Neural cell (in vitro differentiated cells): ENCODE measurements at regions not wholly inside any gene's neighbourhood (a gene's known extent, or its start where the extent isn't known, plus 50 kb on each side); places are given as distances from the start of the nearest gene placed in this dataset.

Source experiments
- H2AFZ ChIP-seq: fragments of 200-600, 300-800 bp; sonication (generic), shearing (Covaris generic); 2 replicates; pipeline ENCODE4 v1.6.0; 2014; ENCODE audit warnings: low read depth, mild to moderate bottlenecking, antibody characterized with exemption, low read length, moderate library complexity
- H3F3A ChIP-seq: fragments of 200-600 bp; shearing (Covaris generic); 2 replicates; pipeline ENCODE4 v1.6.1; 2016; ENCODE audit warnings: mild to moderate bottlenecking, moderate library complexity, mixed read lengths, antibody characterized with exemption, low read length; ENCODE audit not compliant: insufficient read depth, poor library complexity, severe bottlenecking
- H3K27ac ChIP-seq: fragments of 200-600, 300-800 bp; sonication (generic), shearing (Covaris generic); 2 replicates; pipeline ENCODE4 v1.5.1; 2014; ENCODE audit warnings: mild to moderate bottlenecking, low read length, moderate library complexity
- H3K27me3 ChIP-seq: fragments of 300-800, 200-600 bp; sonication (generic), shearing (Covaris generic); 2 replicates; pipeline ENCODE4 v1.6.0; 2014; ENCODE audit warnings: mild to moderate bottlenecking, low read depth, low read length, moderate library complexity; ENCODE audit not compliant: insufficient read depth
- H3K36me3 ChIP-seq: fragments of 300-800, 200-600 bp; sonication (generic), shearing (Covaris generic); 2 replicates; pipeline ENCODE4 v1.5.1; 2014; ENCODE audit warnings: mild to moderate bottlenecking, antibody characterized with exemption, low read length, moderate library complexity; ENCODE audit not compliant: insufficient read depth
- H3K4me2 ChIP-seq: fragments of 300-800, 200-600 bp; sonication (generic), shearing (Covaris generic); 2 replicates; pipeline ENCODE4 v1.6.0; 2014; ENCODE audit warnings: mild to moderate bottlenecking, low read length
- H3K4me3 ChIP-seq: fragments of 300-800, 200-600 bp; sonication (generic), shearing (Covaris generic); 2 replicates; pipeline ENCODE4 v1.5.1; 2014; ENCODE audit warnings: mild to moderate bottlenecking, low read length, moderate library complexity
- H3K79me2 ChIP-seq: fragments of 200-600 bp; shearing (Covaris generic); replicated peaks from 2 replicates; pipeline ENCODE4 v1.6.0; 2014; ENCODE audit warnings: mild to moderate bottlenecking, low read length, moderate library complexity; ENCODE audit not compliant: insufficient read depth
- H3K9ac ChIP-seq: fragments of 300-800, 200-600 bp; sonication (generic), shearing (Covaris generic); 2 replicates; pipeline ENCODE4 v1.6.1; 2016; ENCODE audit warnings: mild to moderate bottlenecking, low read length, mixed read lengths
- H3K9me2 ChIP-seq: fragments of 200-600 bp; shearing (Covaris generic); 2 replicates; pipeline ENCODE4 v1.6.1; 2016; ENCODE audit warnings: mild to moderate bottlenecking, low read length, mixed read lengths; ENCODE audit not compliant: insufficient read depth
- H3K9me3 ChIP-seq: fragments of 200-600, 300-800 bp; sonication (generic), shearing (Covaris generic); 2 replicates; pipeline ENCODE4 v1.6.1; 2016; ENCODE audit warnings: mild to moderate bottlenecking, mixed run types, low read length, moderate library complexity, mixed read lengths
- H4K20me1 ChIP-seq: fragments of 200-600 bp; shearing (Covaris generic); 2 replicates; pipeline ENCODE4 v1.6.1; 2016; ENCODE audit warnings: mild to moderate bottlenecking, mixed run types; ENCODE audit not compliant: insufficient read depth
- CTCF ChIP-seq: fragments of 450-650 bp; IDR thresholded peaks from 2 replicates; pipeline ENCODE4 v1.5.1; 2014; ENCODE audit warnings: antibody characterized with exemption, mild to moderate bottlenecking, moderate library complexity; ENCODE audit not compliant: poor library complexity, severe bottlenecking
- EP300 ChIP-seq: fragments of 450-650 bp; conservative IDR thresholded peaks from 2 replicates; pipeline ENCODE4 v1.6.1; 2014; ENCODE audit warnings: antibody characterized with exemption, mild to moderate bottlenecking, moderate library complexity; ENCODE audit not compliant: poor library complexity, severe bottlenecking
- EZH2 ChIP-seq: fragments of 200-600, 300-800 bp; shearing (Covaris generic), sonication (generic); IDR thresholded peaks from 2 replicates; pipeline ENCODE4 v1.6.1; 2014; ENCODE audit warnings: antibody characterized with exemption, low read length, borderline replicate concordance, mild to moderate bottlenecking; ENCODE audit not compliant: insufficient read depth, poor library complexity, severe bottlenecking
- MXI1 ChIP-seq: fragments of 450-650 bp; conservative IDR thresholded peaks from 2 replicates; pipeline ENCODE4 v1.6.1; 2014; ENCODE audit warnings: antibody characterized with exemption, mild to moderate bottlenecking; ENCODE audit not compliant: poor library complexity, severe bottlenecking
- POLR2AphosphoS5 ChIP-seq: IDR thresholded peaks from 2 replicates; pipeline ENCODE4 v1.6.1; 2012
- RAD21 ChIP-seq: fragments of 450-650 bp; conservative IDR thresholded peaks from 2 replicates; pipeline ENCODE4 v1.6.1; 2014; ENCODE audit warnings: antibody characterized with exemption, mild to moderate bottlenecking, moderate library complexity
- REST ChIP-seq: IDR thresholded peaks from 2 replicates; pipeline ENCODE4 v1.6.1; 2012; ENCODE audit warnings: borderline replicate concordance
- SMC3 ChIP-seq: fragments of 450-650 bp; conservative IDR thresholded peaks from 2 replicates; pipeline ENCODE4 v1.6.1; 2014; ENCODE audit warnings: antibody characterized with exemption, mild to moderate bottlenecking, moderate library complexity; ENCODE audit not compliant: poor library complexity
- TAF1 ChIP-seq: IDR thresholded peaks from 2 replicates; pipeline ENCODE4 v1.6.1; 2012; ENCODE audit warnings: low read depth

- Histone ChIP-seq H3K9ac (no peak overlapping the region), H3K36me3 (no peaks in the 10 kb centered on the region), H3K27me3 (no peaks in the 10 kb centered on the region), H4K20me1 (no peaks in the 10 kb centered on the region), H3K4me2 (no peak overlapping the region), H3K27ac (no peak overlapping the region), H3K9me2 (no peaks in the 10 kb centered on the region), H3F3A (no peaks in the 10 kb centered on the region), H3K4me3 (no peak overlapping the region), H2AFZ (no peak overlapping the region), H3K79me2 (no peaks in the 10 kb centered on the region), H3K9me3 (no peaks in the 10 kb centered on the region)
- TF ChIP-seq EP300 (no peak), REST (no peak), TAF1 (no peak), RAD21 (no peak), CTCF (no peak), MXI1 (no peak), EZH2 (no peak), POLR2AphosphoS5 (no peak)
Observed at GRCh38 chr2:162473-163382, 101.1 kb downstream of the SH3YL1 start.

GRCh38 chr2:161729-162128, 102.1 kb downstream of the SH3YL1 start:
- Histone ChIP-seq H3K27ac (no peak overlapping the region), H3K9me3 (no peaks in the 10 kb centered on the region), H3K27me3 (no peaks in the 10 kb centered on the region), H3K9ac (no peak overlapping the region), H3K9me2 (no peaks in the 10 kb centered on the region), H3K36me3 (no peaks in the 10 kb centered on the region), H3K4me3 (no peak overlapping the region), H4K20me1 (no peaks in the 10 kb centered on the region), H3K4me2 (no peak overlapping the region), H2AFZ (no peak overlapping the region), H3K79me2 (no peaks in the 10 kb centered on the region), H3F3A (no peaks in the 10 kb centered on the region)
- TF ChIP-seq POLR2AphosphoS5 (no peak), SMC3 (no peak), EP300 (no peak), MXI1 (no peak)
